ENCODE measurements at regions not wholly inside any gene's neighbourhood (a gene's known extent, or its start where the extent isn't known, plus 50 kb on each side); places are given as distances from the start of the nearest gene placed in this dataset.
"Not testable (repeated sequence)": the region's sequence is repeated elsewhere in the genome, so short reads cannot be mapped to it uniquely, and the experiment has no call there.

GRCh38 chr21:5251162-5251561 is 5270.2 kb upstream of the TPTE start:
- H3K4me1 ChIP-seq; H3K36me3 ChIP-seq; H3K27me3 ChIP-seq; DNase-seq; H3K27ac ChIP-seq; intact Hi-C loops (cut with DNase I; ENCODE audit: low total_unique reads); H3K4me3 ChIP-seq: not testable (repeated sequence)
- 60 to 75% (median 70%) methylated on average over 3 of the region's 3 CpGs for WGBS, 5 donors
- TF ChIP-seq CTCF (IDR thresholded peaks at IDR 0.05) = peak in 1 of 7 experiments; percentile 1
- H3K9me3 ChIP-seq = peaks cover 23 to 48% (median 36%) of the 10 kb centered on the region in 4 donors

DNA sequence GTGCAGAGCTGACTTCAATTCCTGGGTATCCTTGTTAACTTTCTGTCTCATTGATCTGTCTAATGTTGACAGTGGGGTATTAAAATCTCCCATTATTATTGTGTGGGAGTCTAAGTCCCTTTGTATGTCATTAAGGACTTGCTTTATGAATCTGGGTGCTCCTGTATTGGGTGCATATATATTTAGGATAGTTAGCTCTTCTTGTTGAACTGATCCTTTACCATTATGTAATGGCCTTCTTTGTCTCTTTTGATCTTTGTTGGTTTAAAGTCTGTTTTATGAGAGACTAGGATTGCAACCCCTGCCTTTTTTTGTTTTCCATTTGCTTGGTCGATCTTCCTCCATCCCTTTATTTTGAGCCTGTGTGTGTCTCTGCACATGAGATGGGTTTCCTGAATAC is 5269.5 kb upstream of the TPTE start:
- intact Hi-C loops (cut with DNase I; ENCODE audit: low total_unique reads); H3K27ac ChIP-seq; H3K27me3 ChIP-seq; DNase-seq; H3K4me3 ChIP-seq; H3K36me3 ChIP-seq; H3K4me1 ChIP-seq: not testable (repeated sequence)
- H3K9me3 ChIP-seq = peaks cover 23 to 42% (median 30%) of the 10 kb centered on the region in 4 donors
- 53 to 60% (median 56%) methylated on average over 1 of the region's 1 CpG for WGBS, 5 donors

Measured in stomach (tissue), 8 donors.